Heart left ventricle (tissue), 16 donors: ENCODE measurements at regions not wholly inside any gene's neighbourhood (a gene's known extent, or its start where the extent isn't known, plus 50 kb on each side); places are given as distances from the start of the nearest gene placed in this dataset.
"Not testable (repeated sequence)": the region's sequence is repeated elsewhere in the genome, so short reads cannot be mapped to it uniquely, and the experiment has no call there.

Experiments used
- ATAC-seq, 4 donors: fragments of 200-7000 bp; cut with Tn5 transposase; one replicate each; pipeline ENCODE4 v1.9.1; 2020 to 2022; ENCODE audit warnings: moderate library complexity in 4 of 4, mild to moderate bottlenecking in 3 of 4, moderate number of reproducible peaks in 1 of 4
- DNase-seq, 5 donors: peaks; one replicate each; pipeline ENCODE4 v3.0.0-alpha.2; 2020
- H3K27ac ChIP-seq, 12 donors: fragments of 200-600 bp; sonication (generic) in 4 of 12; one replicate each; pipeline versions ENCODE4 v1.5.0 to v1.8.0; 2016 to 2022; ENCODE audit warnings: mild to moderate bottlenecking in 2 of 12
- H3K27me3 ChIP-seq, 9 donors: fragments of 200-600 bp; sonication (generic) in 2 of 9; one replicate each; pipeline versions ENCODE4 v1.5.1 to v1.8.0; 2016 to 2022; ENCODE audit warnings: mild to moderate bottlenecking in 3 of 9
- H3K36me3 ChIP-seq, 9 donors: fragments of 200-600 bp; sonication (generic) in 2 of 9; one replicate each; pipeline versions ENCODE4 v1.5.0 to v1.8.0; 2018 to 2022; ENCODE audit warnings: mild to moderate bottlenecking in 2 of 9
- H3K4me1 ChIP-seq, 12 donors: fragments of 200-600 bp; sonication (generic) in 4 of 12; one replicate each; pipeline versions ENCODE4 v1.5.0 to v1.8.0; 2016 to 2022; ENCODE audit warnings: mild to moderate bottlenecking in 3 of 12
- H3K4me3 ChIP-seq, 12 donors: fragments of 200-600 bp; sonication (generic) in 4 of 12; one replicate each; pipeline versions ENCODE4 v1.5.0 to v1.8.0; 2017 to 2022; ENCODE audit warnings: mild to moderate bottlenecking in 9 of 12, moderate library complexity in 4 of 12
- H3K9me3 ChIP-seq, 12 donors: fragments of 200-600 bp; sonication (generic) in 4 of 12; one replicate each; pipeline versions ENCODE4 v1.5.0 to v1.8.0; 2016 to 2022; ENCODE audit warnings: mild to moderate bottlenecking in 1 of 12
- CTCF ChIP-seq, 12 donors: fragments of 200-600 bp; sonication (generic) in 4 of 12; IDR thresholded peaks; one replicate each; pipeline versions ENCODE4 v1.5.0 to v1.8.0; 2018 to 2022; ENCODE audit warnings: antibody characterized with exemption in 12 of 12, mild to moderate bottlenecking in 5 of 12
- POLR2A ChIP-seq, 2 donors: fragments of 450-650 bp; IDR thresholded peaks; one replicate each; pipeline ENCODE4 v1.6.1; 2017; ENCODE audit warnings: antibody characterized with exemption in 2 of 2, mild to moderate bottlenecking in 2 of 2, moderate library complexity in 2 of 2
- WGBS, 4 donors: extraction: QIAGEN DNeasy Blood & Tissue Kit in 2 of 4; methylation state at CpG; one replicate each; pipeline versions ENCODE4 v1.1.5 to v1.1.7; 2013 to 2018; 5-methylcytosine and 5-hydroxymethylcytosine counted together
- intact Hi-C, 10 donors: fragments of 100-400 bp; cut with DNase I; formaldehyde crosslinking; loops; one replicate each; pipeline versions ENCODE4 v1.11.1 to v1.14.2; 2022
- donor health status: ischemic (EF 13 %, LVEDD 7.1; RV severe dilation, severe dysfunction).
- donor health status: healthy with polysubstance abuse.
- donor health status: DM: no; HTN: yes; CAD: no.
- donor health status: DM: no; HTN: no; CAD: no.
- donor health status: ischemic (EF 25% LVEDD 6.9; RV normal size, moderate dysfunction).
- donor health status: ischemic (EF 25% LVEDD 5.7; RV mildly dilated, moderate dysfunction).
- donor health status: healthy.
- donor health status: DM: yes; HTN: yes; CAD: no.
- donor health status: ischemic (EF 35%, LVEDD 5.7; RV mildly dilated, moderate dysfunction).
- donor health status: nonischemic (EF 11% LVEDD 7.7; RV severe dilation, severe dysfunction).
- donor health status: DM: yes; HTN: yes; CAD: no.
- donor health status: PGD.
- donor health status: ischemic (EF 29% LVEDD 5.4; RV normal size, mild dysfunction).
- donor health status: nonischemic (EF 23%, LVEDD 6.1; RV moderate dilation, normal function).

DNA sequence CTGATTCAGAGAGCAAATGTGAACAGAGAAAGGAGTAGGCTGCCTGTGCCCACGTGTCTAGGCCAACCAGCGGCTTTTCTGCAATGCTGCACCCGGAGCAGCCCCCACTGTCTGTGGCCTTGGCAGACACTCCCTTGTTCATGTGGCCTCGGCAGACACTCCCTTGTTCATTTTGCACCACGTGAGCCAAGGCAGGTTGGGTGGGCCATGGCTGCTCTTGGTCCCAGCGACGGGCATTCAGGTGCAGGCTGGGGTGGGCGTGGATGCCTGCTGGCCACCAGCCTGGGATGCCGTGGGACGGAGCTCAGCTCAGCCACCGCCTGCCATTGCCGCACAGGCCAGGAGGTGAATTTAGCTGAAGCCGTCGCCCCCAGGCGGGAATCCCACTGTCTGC, 159.8 kb downstream of the LAT start:
- H3K27me3 ChIP-seq, H3K36me3 ChIP-seq, H3K9me3 ChIP-seq, ATAC-seq, H3K27ac ChIP-seq, intact Hi-C loops, H3K4me3 ChIP-seq: not testable (repeated sequence)
- H3K4me1 ChIP-seq, result peaks cover 0 to 18% (median 0%) of the 10 kb centered on the region in 12 donors
- WGBS, 4 donors, result 75 to 97% (median 90%) methylated on average over 5 to 15 of the region's 15 CpGs
- peak in 1 of 5 donors; percentile 25 for DNase-seq

- H3K36me3 ChIP-seq, H3K27me3 ChIP-seq, intact Hi-C loops, H3K4me3 ChIP-seq, ATAC-seq, H3K9me3 ChIP-seq, H3K27ac ChIP-seq: not testable (repeated sequence)
- DNase-seq, result peak in 1 of 5 donors; percentile 61
- H3K4me1 ChIP-seq, result peaks cover 0 to 11% (median 0%) of the 10 kb centered on the region in 12 donors
- 83 to 91% (median 83%) methylated on average over 16 to 21 of the region's 23 CpGs for WGBS, 4 donors
Measured at GRCh38 chr16:29143739-29144668, 159.2 kb downstream of the LAT start.

DNA sequence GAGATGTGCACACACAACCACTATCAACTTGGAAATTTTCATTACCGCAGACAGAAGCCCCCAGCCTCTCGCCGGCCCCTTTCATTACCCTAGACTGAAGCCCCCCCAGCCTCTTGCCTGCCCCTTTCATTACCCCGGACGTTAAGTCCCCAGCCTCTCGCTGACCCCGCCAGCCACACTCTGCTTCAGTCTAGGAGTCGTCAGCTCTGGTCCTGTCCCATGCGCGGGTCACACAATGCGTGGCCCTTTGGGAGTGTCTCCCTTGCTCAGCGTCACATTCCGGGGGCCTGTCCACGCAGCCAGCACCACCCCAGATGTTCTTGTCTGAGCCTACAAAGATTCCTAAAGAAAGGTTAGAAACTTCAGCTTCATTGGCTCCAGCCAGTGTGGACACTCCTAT, 157.7 kb downstream of the LAT start:
- intact Hi-C loops, H3K36me3 ChIP-seq, H3K27ac ChIP-seq, ATAC-seq, H3K4me1 ChIP-seq, H3K27me3 ChIP-seq, H3K4me3 ChIP-seq, H3K9me3 ChIP-seq: not testable (repeated sequence)
- DNase-seq, result peak in 1 of 5 donors; percentile 37
- 81 to 92% (median 90%) methylated on average over 14 of the region's 14 CpGs for WGBS, 4 donors

DNA sequence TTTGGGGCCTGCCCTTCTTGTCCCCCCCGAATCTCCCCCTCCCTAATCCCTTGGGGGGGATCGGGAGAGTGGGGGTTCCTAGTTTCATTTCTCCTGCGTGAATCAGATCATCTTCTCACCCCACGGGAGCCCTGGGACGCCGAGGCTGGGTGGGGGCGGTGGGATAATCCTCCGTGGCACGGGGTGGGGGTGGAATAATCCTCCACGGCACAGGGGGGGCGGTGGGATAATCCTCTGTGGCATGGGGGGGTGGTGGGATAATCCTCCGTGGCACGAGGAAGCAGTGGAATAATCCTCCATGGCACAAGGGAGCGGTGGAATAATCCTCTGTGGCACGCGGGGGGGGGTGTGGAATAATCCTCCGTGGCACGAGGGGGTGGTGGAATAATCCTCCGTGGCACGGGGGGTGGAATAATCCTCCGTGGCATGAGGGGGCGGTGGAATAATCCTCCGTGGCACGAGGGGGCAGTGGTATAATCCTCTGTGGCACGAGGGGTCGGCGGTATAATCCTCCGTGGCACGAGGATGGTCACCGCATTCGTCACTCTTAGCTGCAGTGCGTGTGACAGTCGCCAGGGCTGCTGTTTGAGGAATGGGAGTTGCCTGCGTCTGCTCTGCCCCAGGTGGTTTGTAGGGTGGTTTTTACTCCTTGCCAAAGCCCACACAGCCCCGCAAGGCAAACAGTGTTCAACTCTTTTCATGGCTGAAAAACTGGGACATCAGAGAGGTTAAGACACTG, 156.9 kb downstream of the LAT start:
- peak in 1 of 5 donors; percentile 5 for DNase-seq
- Histone ChIP-seq H3K27ac (no peak overlapping the region), H3K9me3 (no peaks in the 10 kb centered on the region), H3K36me3 (no peaks in the 10 kb centered on the region), H3K27me3 (no peaks in the 10 kb centered on the region), H3K4me1 (no peaks in the 10 kb centered on the region), H3K4me3 (no peak overlapping the region)
- 90 to 94% (median 91%) methylated on average over 34 to 35 of the region's 35 CpGs for WGBS, 4 donors
- no peak for ATAC-seq
- intact Hi-C loops, result no loop called here
- TF ChIP-seq CTCF (IDR thresholded peaks at IDR 0.05) (no peak), POLR2A (IDR thresholded peaks at IDR 0.05) (no peak)

DNA sequence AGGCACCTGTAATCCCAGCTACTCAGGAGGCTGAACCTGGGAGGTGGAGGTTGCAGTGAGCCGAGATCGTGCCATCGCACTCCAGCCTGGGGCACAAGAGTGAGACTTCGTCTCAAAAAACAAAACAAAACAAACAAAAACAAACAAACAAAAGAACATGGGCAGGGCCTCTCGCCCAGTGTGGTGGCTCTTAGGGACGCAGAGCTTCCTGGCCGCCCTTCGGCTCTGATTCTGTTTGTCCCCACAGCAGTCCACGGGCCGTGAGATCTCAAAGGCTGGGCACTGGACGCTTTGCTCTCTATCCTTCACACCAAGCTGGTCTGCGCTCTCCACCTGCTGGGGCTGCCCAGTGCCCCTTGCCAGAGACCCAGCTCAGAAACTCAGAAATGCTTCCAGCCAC, 156.3 kb downstream of the LAT start:
- H3K4me3 ChIP-seq, DNase-seq, H3K36me3 ChIP-seq, H3K27ac ChIP-seq, ATAC-seq, H3K9me3 ChIP-seq, H3K4me1 ChIP-seq, H3K27me3 ChIP-seq, intact Hi-C loops: not testable (repeated sequence)
- WGBS, 4 donors, result 88 to 96% (median 95%) methylated on average over 12 of the region's 12 CpGs

GRCh38 chr16:29139901-29140855, 155.3 kb downstream of the LAT start:
- H3K27me3 ChIP-seq, H3K4me1 ChIP-seq, intact Hi-C loops, H3K27ac ChIP-seq, H3K9me3 ChIP-seq, H3K4me3 ChIP-seq, H3K36me3 ChIP-seq, ATAC-seq: not testable (repeated sequence)
- 79 to 90% (median 89%) methylated on average over 40 to 44 of the region's 44 CpGs for WGBS, 4 donors
- DNase-seq, result peak in 1 of 5 donors; percentile 27
